GM10248 (cell line): ENCODE measurements at regions not wholly inside any gene's neighbourhood (a gene's known extent, or its start where the extent isn't known, plus 50 kb on each side); places are given as distances from the start of the nearest gene placed in this dataset.

Source experiments
- CTCF ChIA-PET: fragments of 300-600 bp; sonication (Branson Sonifier 250); formaldehyde crosslinking; extraction: SDS; loops from one replicate; lab custom pipeline; 2021; ENCODE audit warnings: antibody characterized with exemption; lab: Yijun Ruan, JAX
- POLR2A ChIA-PET: fragments of 350-650 bp; sonication (Branson Sonifier 250); formaldehyde crosslinking; extraction: SDS; loops from one replicate; lab custom pipeline; 2020; ENCODE audit warnings: antibody characterized with exemption; lab: Yijun Ruan, JAX
- DNase-seq: peaks from one replicate; pipeline ENCODE4 v3.0.0; 2012; ENCODE audit errors: extremely low spot score
- TF ChIP-seq, protein P1 (sequence below): IDR thresholded peaks from 2 replicates; pipeline ENCODE4 v1.5.1; 2012; ENCODE audit warnings: mild to moderate bottlenecking, low read depth; ENCODE audit errors: extremely low read depth, missing control alignments, control extremely low read depth

DNA sequence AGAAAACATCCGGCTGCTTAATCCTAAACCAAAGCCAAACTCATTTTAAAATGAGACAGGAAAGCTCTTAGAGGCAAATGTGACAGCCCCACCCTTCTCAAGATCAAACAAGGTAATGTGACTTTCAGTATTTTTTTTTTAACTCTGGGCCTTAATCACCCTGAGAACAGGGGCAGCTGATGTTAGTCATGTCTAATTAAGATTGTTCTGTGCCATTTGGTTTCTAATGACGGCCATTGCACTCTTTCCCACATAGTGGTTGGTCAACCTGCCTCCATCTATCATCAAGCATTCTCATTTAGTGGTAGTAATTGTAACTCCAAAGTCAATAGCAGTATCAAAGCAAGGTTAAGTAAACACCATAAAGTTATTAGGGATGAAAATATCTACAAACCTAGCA lies 191.6 kb upstream of the EXOC2 start:
- TF ChIP-seq, protein P1, sequence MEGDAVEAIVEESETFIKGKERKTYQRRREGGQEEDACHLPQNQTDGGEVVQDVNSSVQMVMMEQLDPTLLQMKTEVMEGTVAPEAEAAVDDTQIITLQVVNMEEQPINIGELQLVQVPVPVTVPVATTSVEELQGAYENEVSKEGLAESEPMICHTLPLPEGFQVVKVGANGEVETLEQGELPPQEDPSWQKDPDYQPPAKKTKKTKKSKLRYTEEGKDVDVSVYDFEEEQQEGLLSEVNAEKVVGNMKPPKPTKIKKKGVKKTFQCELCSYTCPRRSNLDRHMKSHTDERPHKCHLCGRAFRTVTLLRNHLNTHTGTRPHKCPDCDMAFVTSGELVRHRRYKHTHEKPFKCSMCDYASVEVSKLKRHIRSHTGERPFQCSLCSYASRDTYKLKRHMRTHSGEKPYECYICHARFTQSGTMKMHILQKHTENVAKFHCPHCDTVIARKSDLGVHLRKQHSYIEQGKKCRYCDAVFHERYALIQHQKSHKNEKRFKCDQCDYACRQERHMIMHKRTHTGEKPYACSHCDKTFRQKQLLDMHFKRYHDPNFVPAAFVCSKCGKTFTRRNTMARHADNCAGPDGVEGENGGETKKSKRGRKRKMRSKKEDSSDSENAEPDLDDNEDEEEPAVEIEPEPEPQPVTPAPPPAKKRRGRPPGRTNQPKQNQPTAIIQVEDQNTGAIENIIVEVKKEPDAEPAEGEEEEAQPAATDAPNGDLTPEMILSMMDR: no peak
- no peak for DNase-seq
- ChIA-PET CTCF (no interaction called here), POLR2A (no interaction called here)

DNA sequence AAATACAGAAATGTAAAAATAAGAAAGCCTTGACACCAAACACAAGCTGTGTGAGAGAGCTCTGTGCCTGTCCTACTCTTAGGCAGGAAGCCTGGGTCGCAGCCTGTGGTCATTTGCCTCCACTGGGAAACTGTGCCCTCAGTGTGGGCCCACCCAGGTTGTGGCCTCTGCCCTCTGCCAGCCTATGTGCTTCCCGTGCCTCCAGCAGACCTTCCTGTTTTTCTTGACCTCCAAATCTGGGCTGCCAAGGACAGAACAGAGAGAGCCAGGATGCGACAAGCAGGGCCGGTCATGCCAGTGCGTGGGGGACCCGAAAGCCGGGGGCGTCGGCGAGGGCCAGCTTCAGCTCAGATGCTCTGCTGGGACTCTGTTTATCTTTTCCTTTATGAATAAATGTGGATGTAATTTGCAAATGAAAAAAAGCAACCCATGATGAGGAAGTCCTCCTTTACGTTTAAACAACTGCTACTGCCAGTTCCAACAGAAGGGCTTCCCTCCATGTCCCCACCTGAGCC lies 189.2 kb upstream of the EXOC2 start:
- TF ChIP-seq, protein P1: no peak
- ChIA-PET POLR2A (no interaction called here), CTCF (interaction anchor here (1.6 to 1.7 kb wide), 2 partner anchors 11 to 16 kb away, joined by 3 to 7 read pairs; no protein-coding TSS in a partner anchor)
- no peak for DNase-seq

DNA sequence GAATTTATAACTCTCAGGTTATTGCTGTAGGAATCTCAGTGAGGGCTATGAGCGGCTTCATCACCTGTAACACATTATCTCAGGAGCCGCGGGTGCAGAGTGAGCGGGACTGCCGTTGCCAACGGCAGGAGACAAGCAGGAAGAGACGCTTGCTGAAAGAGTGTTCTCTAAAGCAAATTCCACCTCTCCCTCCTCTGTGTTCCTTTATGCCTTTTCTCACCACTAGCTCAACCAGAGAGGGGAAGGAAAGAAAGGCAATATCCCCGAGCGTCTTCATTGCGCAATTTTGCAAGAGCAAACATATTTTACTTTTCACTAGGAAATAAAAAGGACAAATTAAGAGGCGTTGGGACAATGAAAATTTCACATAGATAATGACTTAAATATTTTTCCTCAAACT lies 185.2 kb upstream of the EXOC2 start:
- TF ChIP-seq, protein P1: no peak
- POLR2A ChIA-PET: no interaction called here
- CTCF ChIA-PET: no interaction called here
- DNase-seq: no peak

DNA sequence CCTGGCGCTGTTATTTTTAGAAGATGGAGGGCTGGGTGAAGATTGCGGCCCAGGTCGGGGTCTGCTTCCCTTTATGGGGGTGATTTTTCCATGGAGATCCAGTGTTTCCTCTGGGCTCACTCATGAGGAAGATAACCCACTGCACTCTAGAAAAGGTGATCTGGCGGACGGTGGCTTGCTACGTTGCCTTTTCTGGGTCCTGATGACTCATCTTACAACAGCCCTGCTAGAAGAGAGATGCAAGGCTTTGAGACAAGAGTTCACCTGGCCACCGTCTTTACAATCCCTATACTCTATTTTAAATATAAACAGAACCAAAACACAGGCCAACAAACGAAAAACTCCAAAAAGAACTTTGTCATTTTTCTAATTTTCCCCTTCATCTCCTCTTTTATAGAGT lies 182.1 kb upstream of the EXOC2 start:
- ChIA-PET POLR2A (no interaction called here), CTCF (no interaction called here)
- TF ChIP-seq, protein P1: no peak
- no peak for DNase-seq

DNA sequence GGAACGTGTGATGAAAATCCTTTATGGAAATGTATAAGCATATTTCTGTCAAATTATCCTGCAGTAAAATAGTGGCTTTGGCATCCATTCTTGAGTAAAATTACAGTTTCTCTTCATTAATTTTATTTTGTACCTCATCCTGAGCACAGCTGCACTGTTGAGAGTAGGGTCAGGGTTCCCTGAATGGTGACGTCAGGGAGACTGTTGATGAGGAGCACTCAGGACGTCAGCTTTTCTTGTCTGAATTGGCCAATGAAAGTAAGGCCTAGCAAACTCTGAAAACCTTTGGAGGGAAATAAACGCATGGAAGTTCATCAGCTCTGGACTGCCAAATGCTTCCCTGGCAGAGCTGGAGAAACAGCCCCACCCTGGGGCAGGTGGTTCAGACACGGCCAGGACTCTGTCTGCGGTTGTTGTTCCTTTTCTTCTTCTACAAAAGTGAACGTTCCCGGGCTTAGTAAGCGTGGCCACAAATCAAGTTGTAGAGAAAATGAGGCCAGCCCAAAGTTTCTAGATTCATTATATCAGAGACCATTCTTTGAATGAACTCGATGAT lies 179.7 kb upstream of the EXOC2 start:
- no peak for DNase-seq
- ChIA-PET CTCF (no interaction called here), POLR2A (no interaction called here)
- TF ChIP-seq, protein P1: no peak

DNA sequence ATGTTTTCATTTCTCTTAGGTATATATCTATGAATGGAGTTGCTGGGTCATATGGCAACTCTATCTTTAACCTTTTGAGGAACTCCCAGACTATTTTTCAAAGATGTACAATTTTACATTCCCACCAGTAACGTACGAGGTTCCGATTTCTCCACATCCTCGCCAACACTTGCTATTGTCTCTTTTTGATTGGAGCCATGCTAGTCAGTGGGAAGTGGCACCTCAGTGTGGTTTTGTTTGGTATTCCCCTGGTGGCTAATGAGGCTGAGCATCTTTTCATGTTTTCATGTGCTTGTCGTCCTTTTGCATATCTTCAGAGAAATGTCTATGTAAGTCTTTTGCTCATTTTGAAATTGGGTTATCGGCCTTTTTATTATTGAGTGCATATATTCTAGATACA lies 178.6 kb upstream of the EXOC2 start:
- TF ChIP-seq, protein P1: no peak
- CTCF ChIA-PET: no interaction called here
- no peak for DNase-seq
- POLR2A ChIA-PET: no interaction called here

DNA sequence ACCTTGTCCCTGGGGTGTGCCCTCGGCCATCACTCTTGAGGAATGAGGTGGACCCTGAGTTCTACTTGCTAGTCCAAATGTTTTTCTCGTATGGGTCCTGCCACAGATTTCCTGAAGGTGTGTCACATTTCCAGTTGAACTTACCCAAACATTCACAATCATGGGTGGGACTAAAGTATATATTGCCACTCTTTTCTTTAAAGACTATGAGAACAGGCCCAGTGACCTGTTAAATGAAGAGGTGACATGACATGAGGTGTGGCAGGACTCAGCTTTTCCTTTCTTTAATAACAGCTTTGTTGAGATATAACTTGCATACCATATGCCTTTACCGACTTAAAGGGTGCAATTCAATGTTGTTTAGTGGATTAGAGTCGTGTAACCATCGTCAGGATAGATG lies 177.2 kb upstream of the EXOC2 start:
- TF ChIP-seq, protein P1: no peak
- POLR2A ChIA-PET: no interaction called here
- no peak for DNase-seq
- CTCF ChIA-PET: no interaction called here
